GM12878 (cell line): ENCODE measurements at regions not wholly inside any gene's neighbourhood (a gene's known extent, or its start where the extent isn't known, plus 50 kb on each side); places are given as distances from the start of the nearest gene placed in this dataset.

ENCODE experiments used
- BCL11A ChIP-seq: IDR thresholded peaks from 2 replicates; pipeline ENCODE4 v1.6.1; 2011; ENCODE audit warnings: low read depth, low read length
- ETV6 ChIP-seq, 2 experiments: fragments of 450-650 bp in 1 of 2; IDR thresholded peaks in 1 of 2; conservative IDR thresholded peaks in 1 of 2; 2 replicates each; pipeline ENCODE4 v1.6.1; 2014; ENCODE audit warnings: antibody characterized with exemption in 1 of 2, borderline replicate concordance in 1 of 2, low read depth in 1 of 2, mild to moderate bottlenecking in 1 of 2, moderate library complexity in 1 of 2
- HDGF ChIP-seq: fragments of 450-650 bp; IDR thresholded peaks from 2 replicates; pipeline ENCODE4 v1.6.1; 2016; ENCODE audit warnings: antibody characterized with exemption
- MTA2 ChIP-seq: fragments of 450-650 bp; IDR thresholded peaks from 2 replicates; pipeline ENCODE4 v1.6.1; 2016; ENCODE audit warnings: low read depth, mild to moderate bottlenecking, moderate library complexity
- TCF3 ChIP-seq: IDR thresholded peaks from 2 replicates; pipeline ENCODE4 v1.6.1; 2012; ENCODE audit warnings: low read depth, mild to moderate bottlenecking, low read length, borderline replicate concordance; ENCODE audit not compliant: insufficient read depth
- ZNF24 ChIP-seq: fragments of 450-650 bp; IDR thresholded peaks from 2 replicates; pipeline ENCODE4 v1.6.1; 2017; ENCODE audit warnings: antibody characterized with exemption, mild to moderate bottlenecking
- ZNF274 ChIP-seq: IDR thresholded peaks from one replicate; pipeline ENCODE4 v1.8.0; 2011; ENCODE audit not compliant: insufficient read length, insufficient read depth
- TF ChIP-seq, protein P1 (sequence below): fragments of 450-650 bp; IDR thresholded peaks from 2 replicates; pipeline ENCODE4 v1.6.1; 2017; ENCODE audit warnings: mild to moderate bottlenecking
- TF ChIP-seq, protein P2 (sequence below): IDR thresholded peaks from 2 replicates; pipeline ENCODE4 v1.6.1; 2012; ENCODE audit warnings: low read length, inconsistent platforms

DNA sequence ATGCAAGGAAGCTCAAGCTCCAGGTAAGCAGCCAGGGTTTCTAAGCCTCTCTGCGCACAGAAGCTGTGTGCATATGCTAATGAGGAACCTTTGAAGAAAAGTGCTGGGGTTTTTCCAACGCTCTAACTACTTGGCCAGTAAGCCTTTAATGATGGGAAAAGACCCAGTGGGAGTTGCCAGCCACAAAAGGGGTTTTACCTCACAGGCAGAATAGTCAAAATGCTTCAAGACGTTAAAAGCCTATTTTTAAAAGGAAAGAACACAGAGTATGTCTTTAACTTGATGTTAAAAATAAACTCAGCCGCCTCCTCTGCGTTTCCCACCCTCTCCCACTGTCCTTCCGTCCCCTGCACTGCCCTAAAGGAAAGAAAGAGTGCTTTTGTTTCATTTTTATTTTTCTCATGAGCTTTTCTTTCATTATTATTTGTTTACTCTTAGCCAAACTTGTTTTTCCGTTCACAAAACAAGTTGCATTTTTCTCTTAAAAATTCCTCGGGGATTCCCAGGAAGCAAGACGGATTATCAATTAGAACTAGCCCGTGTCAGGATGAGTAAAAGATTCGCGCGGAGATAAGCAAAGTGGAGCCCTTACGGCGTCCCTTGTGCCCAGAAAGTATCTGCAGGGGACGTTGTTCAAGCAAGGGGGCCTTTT is 209.8 kb upstream of the NUDT4 start (continued):
- TF ChIP-seq, protein P1, sequence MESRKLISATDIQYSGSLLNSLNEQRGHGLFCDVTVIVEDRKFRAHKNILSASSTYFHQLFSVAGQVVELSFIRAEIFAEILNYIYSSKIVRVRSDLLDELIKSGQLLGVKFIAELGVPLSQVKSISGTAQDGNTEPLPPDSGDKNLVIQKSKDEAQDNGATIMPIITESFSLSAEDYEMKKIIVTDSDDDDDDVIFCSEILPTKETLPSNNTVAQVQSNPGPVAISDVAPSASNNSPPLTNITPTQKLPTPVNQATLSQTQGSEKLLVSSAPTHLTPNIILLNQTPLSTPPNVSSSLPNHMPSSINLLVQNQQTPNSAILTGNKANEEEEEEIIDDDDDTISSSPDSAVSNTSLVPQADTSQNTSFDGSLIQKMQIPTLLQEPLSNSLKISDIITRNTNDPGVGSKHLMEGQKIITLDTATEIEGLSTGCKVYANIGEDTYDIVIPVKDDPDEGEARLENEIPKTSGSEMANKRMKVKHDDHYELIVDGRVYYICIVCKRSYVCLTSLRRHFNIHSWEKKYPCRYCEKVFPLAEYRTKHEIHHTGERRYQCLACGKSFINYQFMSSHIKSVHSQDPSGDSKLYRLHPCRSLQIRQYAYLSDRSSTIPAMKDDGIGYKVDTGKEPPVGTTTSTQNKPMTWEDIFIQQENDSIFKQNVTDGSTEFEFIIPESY: 0 out of 2 replicates have a peak, but pooled peaks have one; percentile 0
- no peak for TF ChIP-seq ZNF24
- peak; percentile 93 for TF ChIP-seq BCL11A
- no peak for TF ChIP-seq HDGF
- no peak for TF ChIP-seq TCF3
- TF ChIP-seq ETV6 (conservative IDR thresholded peaks at IDR 0.05 in 1 of 2, IDR thresholded peaks at IDR 0.05 in 1 of 2; ENCODE audit: borderline replicate concordance in 1 of 2, low read depth in 1 of 2): peak in 1 of 2 experiments; percentile 71; a peak in 2 of 4 replicates
- TF ChIP-seq MTA2: peak; percentile 96
- TF ChIP-seq ZNF274: no peak
- TF ChIP-seq, protein P2, sequence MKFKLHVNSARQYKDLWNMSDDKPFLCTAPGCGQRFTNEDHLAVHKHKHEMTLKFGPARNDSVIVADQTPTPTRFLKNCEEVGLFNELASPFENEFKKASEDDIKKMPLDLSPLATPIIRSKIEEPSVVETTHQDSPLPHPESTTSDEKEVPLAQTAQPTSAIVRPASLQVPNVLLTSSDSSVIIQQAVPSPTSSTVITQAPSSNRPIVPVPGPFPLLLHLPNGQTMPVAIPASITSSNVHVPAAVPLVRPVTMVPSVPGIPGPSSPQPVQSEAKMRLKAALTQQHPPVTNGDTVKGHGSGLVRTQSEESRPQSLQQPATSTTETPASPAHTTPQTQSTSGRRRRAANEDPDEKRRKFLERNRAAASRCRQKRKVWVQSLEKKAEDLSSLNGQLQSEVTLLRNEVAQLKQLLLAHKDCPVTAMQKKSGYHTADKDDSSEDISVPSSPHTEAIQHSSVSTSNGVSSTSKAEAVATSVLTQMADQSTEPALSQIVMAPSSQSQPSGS: peak; percentile 95
